HUDEP-2 (cell line): ENCODE measurements at regions not wholly inside any gene's neighbourhood (a gene's known extent, or its start where the extent isn't known, plus 50 kb on each side); places are given as distances from the start of the nearest gene placed in this dataset.
"Not testable (repeated sequence)": the region's sequence is repeated elsewhere in the genome, so short reads cannot be mapped to it uniquely, and the experiment has no call there.

Experiments
- DNase-seq, 76 experiments: peaks; one replicate each; lab custom pipeline; 2025; ENCODE audit not compliant: unreplicated experiment in 76 of 76; lab: John Stamatoyannopoulos, UW

GRCh38 chr12:89192429-89192828, 159.9 kb downstream of the DUSP6 start:
- no peak for DNase-seq

- DNase-seq, result not testable (repeated sequence)
Measured at GRCh38 chr12:89191597-89191996, 160.7 kb downstream of the DUSP6 start.

GRCh38 chr12:89189448-89189847, 162.9 kb downstream of the DUSP6 start:
- no peak for DNase-seq

GRCh38 chr12:89187507-89187906, 164.8 kb downstream of the DUSP6 start:
- no peak for DNase-seq

- no peak for DNase-seq
Measured at GRCh38 chr12:89185889-89186288, 166.4 kb downstream of the DUSP6 start.

- DNase-seq, result no peak
Measured at GRCh38 chr12:89185181-89185580, 167.1 kb downstream of the DUSP6 start.

GRCh38 chr12:89183985-89184435, 168.3 kb downstream of the DUSP6 start:
- no peak for DNase-seq

- DNase-seq, result no peak
Measured at GRCh38 chr12:89181271-89181920, 170.9 kb downstream of the DUSP6 start.

GRCh38 chr12:89180496-89180895, 171.8 kb downstream of the DUSP6 start:
- DNase-seq, result no peak

GRCh38 chr12:89179983-89180382, 172.3 kb downstream of the DUSP6 start:
- peak in 3 of 76 experiments; percentile 3 to 14 (median 3) for DNase-seq

GRCh38 chr12:89179245-89179644, 173.1 kb downstream of the DUSP6 start:
- no peak for DNase-seq

GRCh38 chr12:89177802-89178395, 174.4 kb downstream of the DUSP6 start:
- DNase-seq, result no peak

GRCh38 chr12:89176676-89177075, 175.6 kb downstream of the DUSP6 start:
- no peak for DNase-seq

- DNase-seq, result no peak
Measured at GRCh38 chr12:89173678-89174077, 178.6 kb downstream of the DUSP6 start.

- DNase-seq, result no peak
Measured at GRCh38 chr12:89173096-89173495, 179.2 kb downstream of the DUSP6 start.

GRCh38 chr12:89172224-89172623, 180.1 kb downstream of the DUSP6 start:
- no peak for DNase-seq

GRCh38 chr12:89169321-89169720, 183.0 kb downstream of the DUSP6 start:
- no peak for DNase-seq

- DNase-seq, result no peak
Measured at GRCh38 chr12:89167986-89168385, 184.3 kb downstream of the DUSP6 start.

GRCh38 chr12:89166525-89166934, 185.8 kb downstream of the DUSP6 start:
- no peak for DNase-seq

GRCh38 chr12:89166121-89166520, 186.2 kb downstream of the DUSP6 start:
- no peak for DNase-seq

GRCh38 chr12:89165703-89166102, 186.6 kb downstream of the DUSP6 start:
- no peak for DNase-seq

GRCh38 chr12:89163918-89164317, 188.4 kb downstream of the DUSP6 start:
- DNase-seq, result no peak
